Mesendoderm (in vitro differentiated cells): ENCODE measurements at regions not wholly inside any gene's neighbourhood (a gene's known extent, or its start where the extent isn't known, plus 50 kb on each side); places are given as distances from the start of the nearest gene placed in this dataset.

Experiments used
- DNase-seq: peaks from one replicate; pipeline ENCODE4 v3.0.0; 2013
- H2AK5ac ChIP-seq: 2 replicates; pipeline ENCODE4 v1.6.1; 2013; ENCODE audit warnings: low read length, inconsistent platforms
- H2BK120ac ChIP-seq: 2 replicates; pipeline ENCODE4 v1.6.1; 2013; ENCODE audit warnings: low read depth, mild to moderate bottlenecking, low read length, moderate library complexity, mixed read lengths
- H2BK15ac ChIP-seq: replicated peaks from 2 replicates; pipeline ENCODE4 v1.6.1; 2013; ENCODE audit warnings: low read depth, mild to moderate bottlenecking, moderate library complexity
- H2BK5ac ChIP-seq: 2 replicates; pipeline ENCODE4 v1.6.1; 2013; ENCODE audit warnings: low read length, inconsistent platforms
- H3K18ac ChIP-seq: 2 replicates; pipeline ENCODE4 v1.6.1; 2013; ENCODE audit warnings: mild to moderate bottlenecking, low read length, mixed read lengths
- H3K23ac ChIP-seq: one replicate; pipeline ENCODE4 v1.6.1; 2013; ENCODE audit warnings: low read length
- H3K27ac ChIP-seq: 2 replicates; pipeline ENCODE4 v1.5.1; 2013; ENCODE audit warnings: low read depth, mild to moderate bottlenecking, inconsistent platforms, low read length, moderate library complexity
- H3K27me3 ChIP-seq: 2 replicates; pipeline ENCODE4 v1.6.1; 2013; ENCODE audit warnings: low read length, control low read depth, mild to moderate bottlenecking, inconsistent platforms; ENCODE audit not compliant: insufficient read depth, poor library complexity
- H3K36me3 ChIP-seq: 2 replicates; pipeline ENCODE4 v1.6.1; 2013; ENCODE audit warnings: low read length, inconsistent platforms; ENCODE audit not compliant: control insufficient read depth, insufficient read depth
- H3K4ac ChIP-seq: one replicate; pipeline ENCODE4 v1.6.1; 2013; ENCODE audit warnings: low read depth, mild to moderate bottlenecking, low read length, moderate library complexity
- H3K4me1 ChIP-seq: 2 replicates; pipeline ENCODE4 v1.6.1; 2013; ENCODE audit warnings: low read depth, low read length, inconsistent platforms; ENCODE audit not compliant: control insufficient read depth
- H3K4me2 ChIP-seq: 2 replicates; pipeline ENCODE4 v1.6.1; 2013; ENCODE audit warnings: low read length
- H3K4me3 ChIP-seq: 2 replicates; pipeline ENCODE4 v1.5.1; 2013; ENCODE audit warnings: mild to moderate bottlenecking, low read length
- H3K56ac ChIP-seq: one replicate; pipeline ENCODE4 v1.6.1; 2013; ENCODE audit warnings: low read length
- H3K79me1 ChIP-seq: 2 replicates; pipeline ENCODE4 v1.6.1; 2013; ENCODE audit warnings: low read length, inconsistent platforms
- H3K79me2 ChIP-seq: 2 replicates; pipeline ENCODE4 v1.6.1; 2013; ENCODE audit warnings: mild to moderate bottlenecking, low read length; ENCODE audit not compliant: control insufficient read depth, insufficient read depth
- H3K9ac ChIP-seq: 2 replicates; pipeline ENCODE4 v1.6.1; 2013; ENCODE audit warnings: low read length, inconsistent platforms
- H4K5ac ChIP-seq: one replicate; pipeline ENCODE4 v1.6.1; 2013; ENCODE audit warnings: low read length
- H4K8ac ChIP-seq: one replicate; pipeline ENCODE4 v1.6.1; 2013; ENCODE audit warnings: low read depth, mild to moderate bottlenecking, control low read depth, low read length, moderate library complexity
- WGBS: extraction: QIAGEN DNeasy Blood & Tissue Kit; methylation state at CpG from one replicate; pipeline ENCODE4 v1.1.7; 2013; ENCODE audit warnings: low lambda C conversion rate, missing lambda C conversion rate; ENCODE audit not compliant: insufficient coverage; ENCODE audit errors: extremely low coverage; 5-methylcytosine and 5-hydroxymethylcytosine counted together

DNA sequence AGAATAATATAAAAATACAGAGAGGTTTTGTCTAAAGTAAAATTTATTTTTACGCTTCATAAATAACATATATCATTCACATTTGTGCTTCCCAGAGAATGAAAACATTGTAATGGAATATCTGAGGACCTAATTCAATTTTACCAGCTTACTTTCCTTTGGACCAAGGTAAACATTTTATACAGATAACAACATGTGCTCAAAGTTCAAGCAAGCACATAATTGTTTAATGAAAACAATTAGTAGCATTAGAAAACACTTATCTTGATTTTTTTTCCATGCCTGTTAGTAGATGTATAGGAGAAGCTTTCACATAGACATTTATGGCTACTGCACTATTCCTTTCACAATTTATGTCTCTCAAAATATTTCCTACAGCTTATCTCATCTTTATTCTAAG is 400.0 kb downstream of the ZIC1 start:
- H3K4me2 ChIP-seq: no peak overlapping the region
- no peak overlapping the region for H2BK15ac ChIP-seq
- no peak overlapping the region for H3K9ac ChIP-seq
- H3K4me3 ChIP-seq: no peak overlapping the region
- no peak overlapping the region for H2BK5ac ChIP-seq
- WGBS: no CpG with 5 or more reads among the region's 1 CpG
- H3K79me2 ChIP-seq: no peaks in the 10 kb centered on the region
- H3K23ac ChIP-seq: no peak overlapping the region
- no peak overlapping the region for H3K18ac ChIP-seq
- no peaks in the 10 kb centered on the region for H3K4me1 ChIP-seq
- no peak overlapping the region for H4K5ac ChIP-seq
- DNase-seq: no peak
- H3K56ac ChIP-seq: no peak overlapping the region
- H2BK120ac ChIP-seq: no peak overlapping the region
- H3K4ac ChIP-seq: no peak overlapping the region
- H3K27me3 ChIP-seq: no peaks in the 10 kb centered on the region
- H3K36me3 ChIP-seq: no peaks in the 10 kb centered on the region
- no peak overlapping the region for H4K8ac ChIP-seq
- no peak overlapping the region for H2AK5ac ChIP-seq
- no peak overlapping the region for H3K27ac ChIP-seq
- no peaks in the 10 kb centered on the region for H3K79me1 ChIP-seq

DNA sequence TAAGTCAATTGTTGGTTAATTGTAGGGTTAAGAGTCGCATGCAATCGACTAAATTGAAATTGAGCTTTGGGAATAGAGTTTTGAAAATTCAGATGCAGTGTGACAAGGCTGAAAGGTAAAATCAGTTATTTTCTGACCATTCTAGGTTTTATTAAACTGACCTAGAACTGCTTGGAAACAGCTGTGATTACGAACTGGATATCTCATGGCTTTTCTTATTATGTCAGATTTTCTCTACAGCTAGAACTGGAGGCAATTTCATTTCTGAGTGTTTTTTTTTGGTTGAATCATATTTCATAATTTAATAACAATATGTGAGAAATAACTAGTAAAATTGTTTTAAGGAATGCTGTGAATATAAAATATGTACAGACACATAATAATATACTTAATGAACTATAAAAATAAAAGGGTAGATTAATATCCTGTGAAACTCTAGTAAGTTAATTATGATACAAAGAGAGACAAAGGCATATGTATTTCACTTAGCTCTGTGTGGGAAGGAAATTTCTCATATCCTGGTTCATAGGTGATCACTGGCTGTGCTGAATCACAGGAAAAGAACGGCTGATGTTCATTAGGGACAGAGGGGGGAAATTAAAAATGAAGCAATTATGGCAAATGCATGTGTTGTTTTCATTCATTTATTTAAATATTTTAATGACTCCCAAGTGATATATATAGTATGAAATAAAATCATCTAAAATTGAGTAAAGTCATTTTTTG is 403.2 kb downstream of the ZIC1 start:
- Histone ChIP-seq H3K4me2 (no peak overlapping the region), H2BK120ac (no peak overlapping the region), H4K5ac (no peak overlapping the region), H3K36me3 (no peaks in the 10 kb centered on the region), H3K23ac (no peak overlapping the region), H3K56ac (no peak overlapping the region), H3K27me3 (no peaks in the 10 kb centered on the region), H3K4me3 (no peak overlapping the region), H2BK5ac (no peak overlapping the region), H4K8ac (no peak overlapping the region), H3K27ac (no peak overlapping the region), H3K4me1 (no peaks in the 10 kb centered on the region), H2AK5ac (no peak overlapping the region), H3K79me2 (no peaks in the 10 kb centered on the region), H2BK15ac (no peak overlapping the region), H3K4ac (no peak overlapping the region), H3K18ac (no peak overlapping the region), H3K79me1 (no peaks in the 10 kb centered on the region), H3K9ac (no peak overlapping the region)
- DNase-seq: no peak
- WGBS: no CpG with 5 or more reads among the region's 4 CpGs

DNA sequence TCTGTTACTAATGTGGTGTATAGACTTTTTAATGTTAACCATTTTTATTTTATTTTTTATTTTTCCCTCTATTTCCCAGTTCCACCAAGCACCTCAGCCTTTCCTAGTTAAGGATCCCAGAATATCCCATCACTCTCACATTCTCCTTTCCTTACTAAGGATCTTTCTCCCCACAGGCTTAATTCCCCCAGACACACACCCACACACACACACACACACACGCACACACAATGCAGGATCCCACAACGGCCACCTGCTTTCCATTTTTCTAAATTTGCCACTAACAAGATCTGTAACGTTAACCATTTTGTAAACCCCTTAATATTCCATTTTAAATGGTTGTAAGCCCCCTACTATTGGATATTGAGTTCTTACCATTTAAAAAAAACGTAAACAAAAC is 404.1 kb downstream of the ZIC1 start:
- Histone ChIP-seq H3K4me2 (no peak overlapping the region), H3K9ac (no peak overlapping the region), H3K27ac (no peak overlapping the region), H3K79me1 (no peaks in the 10 kb centered on the region), H2BK5ac (no peak overlapping the region), H2BK15ac (no peak overlapping the region), H3K4me3 (no peak overlapping the region), H3K4me1 (no peaks in the 10 kb centered on the region), H3K56ac (no peak overlapping the region), H2BK120ac (no peak overlapping the region), H3K23ac (no peak overlapping the region), H2AK5ac (no peak overlapping the region), H4K5ac (no peak overlapping the region), H3K4ac (no peak overlapping the region), H3K79me2 (no peaks in the 10 kb centered on the region), H3K36me3 (no peaks in the 10 kb centered on the region), H3K18ac (no peak overlapping the region), H3K27me3 (no peaks in the 10 kb centered on the region), H4K8ac (no peak overlapping the region)
- WGBS: no CpG with 5 or more reads among the region's 4 CpGs
- no peak for DNase-seq

DNA sequence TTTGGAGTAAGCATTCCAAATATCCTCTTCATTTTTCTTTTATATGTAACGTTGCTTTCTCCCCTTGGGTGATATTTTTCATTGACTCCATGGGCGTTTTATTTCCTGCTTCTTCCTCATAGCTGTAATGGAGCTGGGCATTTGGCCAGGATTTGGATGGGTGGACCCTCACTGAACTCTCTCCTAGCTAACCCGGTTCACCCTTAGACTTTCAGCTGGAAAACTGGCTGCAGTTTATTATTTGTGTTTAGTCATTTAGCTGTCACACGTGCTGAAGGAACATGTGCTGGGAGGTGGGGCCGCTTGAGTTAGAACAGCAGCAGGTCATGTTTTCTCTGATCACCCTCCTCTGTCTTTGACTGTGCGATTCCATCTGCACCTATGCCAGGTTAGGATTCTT is 407.6 kb downstream of the ZIC1 start:
- H3K4ac ChIP-seq: no peak overlapping the region
- H3K4me3 ChIP-seq: no peak overlapping the region
- WGBS: no CpG with 5 or more reads among the region's 6 CpGs
- H3K27me3 ChIP-seq: no peaks in the 10 kb centered on the region
- H3K18ac ChIP-seq: no peak overlapping the region
- H4K8ac ChIP-seq: no peak overlapping the region
- H2BK5ac ChIP-seq: no peak overlapping the region
- H3K79me1 ChIP-seq: no peaks in the 10 kb centered on the region
- H3K79me2 ChIP-seq: no peaks in the 10 kb centered on the region
- no peak overlapping the region for H4K5ac ChIP-seq
- H2AK5ac ChIP-seq: no peak overlapping the region
- no peak overlapping the region for H2BK120ac ChIP-seq
- no peak overlapping the region for H3K23ac ChIP-seq
- H2BK15ac ChIP-seq: no peak overlapping the region
- no peak overlapping the region for H3K9ac ChIP-seq
- no peaks in the 10 kb centered on the region for H3K4me1 ChIP-seq
- DNase-seq: no peak
- H3K4me2 ChIP-seq: no peak overlapping the region
- no peak overlapping the region for H3K27ac ChIP-seq
- no peak overlapping the region for H3K56ac ChIP-seq
- no peaks in the 10 kb centered on the region for H3K36me3 ChIP-seq

DNA sequence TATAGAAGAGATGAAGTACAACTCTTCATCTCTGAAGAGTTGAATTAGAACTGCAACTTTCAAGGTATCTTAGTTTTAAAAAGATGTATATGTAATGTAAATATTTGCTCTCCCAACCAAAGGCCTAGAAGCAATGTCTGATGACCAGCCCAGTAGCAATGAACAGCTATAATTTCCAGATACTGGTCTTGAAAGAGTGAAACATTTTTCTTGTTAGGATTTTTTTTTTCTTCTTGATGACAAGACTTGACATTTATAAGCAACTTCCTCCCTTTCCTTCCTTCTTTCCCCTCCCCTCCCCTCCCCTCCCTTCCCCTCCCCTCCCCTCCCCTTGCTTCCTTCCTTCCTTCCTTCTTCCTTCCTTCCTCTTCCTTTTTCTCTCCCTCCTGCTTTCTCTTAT is 423.4 kb downstream of the ZIC1 start:
- H3K27ac ChIP-seq: no peak overlapping the region
- no peak overlapping the region for H2AK5ac ChIP-seq
- H3K79me2 ChIP-seq: no peaks in the 10 kb centered on the region
- H3K4me2 ChIP-seq: no peak overlapping the region
- H3K4me1 ChIP-seq: no peaks in the 10 kb centered on the region
- no peak overlapping the region for H2BK120ac ChIP-seq
- no peak overlapping the region for H2BK5ac ChIP-seq
- H3K36me3 ChIP-seq: no peaks in the 10 kb centered on the region
- H3K56ac ChIP-seq: no peak overlapping the region
- DNase-seq: no peak
- no peak overlapping the region for H3K9ac ChIP-seq
- H4K5ac ChIP-seq: no peak overlapping the region
- H3K23ac ChIP-seq: no peak overlapping the region
- no peak overlapping the region for H3K4me3 ChIP-seq
- no peaks in the 10 kb centered on the region for H3K27me3 ChIP-seq
- H3K79me1 ChIP-seq: no peaks in the 10 kb centered on the region
- no peak overlapping the region for H3K4ac ChIP-seq
- H2BK15ac ChIP-seq: no peak overlapping the region
- no peak overlapping the region for H3K18ac ChIP-seq
- no peak overlapping the region for H4K8ac ChIP-seq

DNA sequence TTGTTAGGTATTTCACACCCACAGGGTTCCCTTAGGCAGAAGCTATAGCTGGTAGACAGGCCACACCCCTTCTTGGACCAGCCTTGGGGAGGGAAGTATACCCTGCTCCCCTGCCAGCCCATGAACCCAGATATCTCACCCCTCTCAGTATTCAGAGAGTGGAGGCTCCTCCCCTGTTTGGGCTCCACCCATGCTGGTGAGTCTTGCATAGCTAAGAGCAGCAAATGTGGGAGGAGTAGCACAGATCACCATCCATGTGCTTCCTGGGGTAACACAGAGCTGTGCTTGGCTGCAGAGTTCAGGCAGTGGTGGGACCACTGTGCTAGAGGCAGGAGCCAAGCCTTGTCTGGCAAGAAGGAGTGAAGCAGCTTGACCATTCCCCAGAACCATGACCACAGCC is 427.2 kb downstream of the ZIC1 start:
- Histone ChIP-seq H2BK5ac (no peak overlapping the region), H4K8ac (no peak overlapping the region), H3K4me1 (no peaks in the 10 kb centered on the region), H3K18ac (no peak overlapping the region), H3K36me3 (no peaks in the 10 kb centered on the region), H3K79me2 (no peaks in the 10 kb centered on the region), H3K4me3 (no peak overlapping the region), H4K5ac (no peak overlapping the region), H3K79me1 (no peaks in the 10 kb centered on the region), H3K27ac (no peak overlapping the region), H3K23ac (no peak overlapping the region), H3K9ac (no peak overlapping the region), H2BK15ac (no peak overlapping the region), H3K56ac (no peak overlapping the region), H3K27me3 (no peaks in the 10 kb centered on the region), H3K4ac (no peak overlapping the region), H3K4me2 (no peak overlapping the region), H2AK5ac (no peak overlapping the region), H2BK120ac (no peak overlapping the region)
- peak; percentile 7 for DNase-seq
